Smooth muscle cell (in vitro differentiated cells): ENCODE measurements at regions not wholly inside any gene's neighbourhood (a gene's known extent, or its start where the extent isn't known, plus 50 kb on each side); places are given as distances from the start of the nearest gene placed in this dataset.
"Not testable (repeated sequence)": the region's sequence is repeated elsewhere in the genome, so short reads cannot be mapped to it uniquely, and the experiment has no call there.

Experiments used
- DNase-seq: peaks from one replicate; lab custom pipeline; 2025; ENCODE audit not compliant: unreplicated experiment; lab: John Stamatoyannopoulos, UW
- H2AFZ ChIP-seq: fragments of 200-600 bp; sonication (generic); 2 replicates; pipeline ENCODE4 v1.6.0; 2016; ENCODE audit warnings: antibody characterized with exemption, low read depth, mild to moderate bottlenecking
- H3F3A ChIP-seq: fragments of 200-600 bp; sonication (generic); 2 replicates; pipeline ENCODE4 v1.6.0; 2017; ENCODE audit warnings: antibody characterized with exemption, low read depth
- H3K27ac ChIP-seq: fragments of 200-600 bp; sonication (generic); 2 replicates; pipeline ENCODE4 v1.5.1; 2016; ENCODE audit warnings: low read depth, mild to moderate bottlenecking
- H3K27me3 ChIP-seq: fragments of 200-600 bp; sonication (generic); 2 replicates; pipeline ENCODE4 v1.6.1; 2016; ENCODE audit warnings: low read depth, mild to moderate bottlenecking
- H3K36me3 ChIP-seq: fragments of 200-600 bp; sonication (generic); 2 replicates; pipeline ENCODE4 v1.5.1; 2016; ENCODE audit warnings: low read depth
- H3K4me1 ChIP-seq: fragments of 200-600 bp; sonication (generic); 2 replicates; pipeline ENCODE4 v1.5.1; 2016; ENCODE audit warnings: low read depth
- H3K4me2 ChIP-seq: fragments of 200-600 bp; sonication (generic); 2 replicates; pipeline ENCODE4 v1.6.0; 2016; ENCODE audit warnings: mild to moderate bottlenecking
- H3K4me3 ChIP-seq: fragments of 200-600 bp; sonication (generic); 2 replicates; pipeline ENCODE4 v1.5.1; 2016; ENCODE audit warnings: mild to moderate bottlenecking
- H3K79me2 ChIP-seq: fragments of 200-600 bp; sonication (generic); 2 replicates; pipeline ENCODE4 v1.6.0; 2016; ENCODE audit warnings: low read depth, mild to moderate bottlenecking
- H3K9ac ChIP-seq: fragments of 200-600 bp; sonication (generic); 2 replicates; pipeline ENCODE4 v1.6.0; 2016; ENCODE audit warnings: low read depth
- H3K9me3 ChIP-seq: fragments of 200-600 bp; sonication (generic); replicated peaks from 2 replicates; pipeline ENCODE4 v1.5.1; 2016; ENCODE audit warnings: low read depth
- H4K20me1 ChIP-seq: fragments of 200-600 bp; sonication (generic); 2 replicates; pipeline ENCODE4 v1.6.0; 2016; ENCODE audit warnings: low read depth
- CTCF ChIP-seq: fragments of 200-600 bp; sonication (generic); IDR thresholded peaks from 2 replicates; pipeline ENCODE4 v1.5.1; 2017; ENCODE audit warnings: borderline replicate concordance, mild to moderate bottlenecking, antibody characterized with exemption; ENCODE audit not compliant: insufficient read depth, poor library complexity, severe bottlenecking
- WGBS: methylation state at CpG from one replicate; pipeline ENCODE4 v1.1.7; 2016; ENCODE audit warnings: low lambda C conversion rate; 5-methylcytosine and 5-hydroxymethylcytosine counted together

GRCh38 chr14:21861153-21861552, 187.5 kb upstream of the OR4E1 start:
- Histone ChIP-seq H3K9me3 (no peaks in the 10 kb centered on the region), H3K9ac (no peak overlapping the region), H3K27ac (no peak overlapping the region), H2AFZ (no peak overlapping the region), H3F3A (no peaks in the 10 kb centered on the region), H3K36me3 (no peaks in the 10 kb centered on the region), H4K20me1 (no peaks in the 10 kb centered on the region), H3K27me3 (peaks cover 25% of the 10 kb centered on the region), H3K4me1 (no peaks in the 10 kb centered on the region), H3K4me2 (no peak overlapping the region), H3K4me3 (no peak overlapping the region), H3K79me2 (no peaks in the 10 kb centered on the region)
- DNase-seq: no peak
- no peak for TF ChIP-seq CTCF
- WGBS: 85% methylated on average over 4 of the region's 4 CpGs

GRCh38 chr14:21860172-21860571, 186.6 kb upstream of the OR4E1 start:
- H3K4me2 ChIP-seq: no peak overlapping the region
- TF ChIP-seq CTCF: peak; percentile 36
- H3K4me1 ChIP-seq: no peaks in the 10 kb centered on the region
- H3K27ac ChIP-seq: no peak overlapping the region
- DNase-seq: no peak
- peaks cover 21% of the 10 kb centered on the region for H3K27me3 ChIP-seq
- H4K20me1 ChIP-seq: no peaks in the 10 kb centered on the region
- H2AFZ ChIP-seq: no peak overlapping the region
- H3F3A ChIP-seq: no peaks in the 10 kb centered on the region
- no peaks in the 10 kb centered on the region for H3K79me2 ChIP-seq
- WGBS: 66% methylated on average over 3 of the region's 3 CpGs
- H3K36me3 ChIP-seq: no peaks in the 10 kb centered on the region
- no peak overlapping the region for H3K9ac ChIP-seq
- no peak overlapping the region for H3K4me3 ChIP-seq
- H3K9me3 ChIP-seq: no peaks in the 10 kb centered on the region

GRCh38 chr14:21852775-21853174, 179.2 kb upstream of the OR4E1 start:
- no peak for DNase-seq
- no peak overlapping the region for H3K4me3 ChIP-seq
- H3K36me3 ChIP-seq: no peaks in the 10 kb centered on the region
- H3F3A ChIP-seq: no peaks in the 10 kb centered on the region
- TF ChIP-seq CTCF: no peak
- H4K20me1 ChIP-seq: no peaks in the 10 kb centered on the region
- H3K4me1 ChIP-seq: no peaks in the 10 kb centered on the region
- peak overlapping the region; percentile 24 for H2AFZ ChIP-seq
- no peak overlapping the region for H3K9ac ChIP-seq
- 88% methylated on average over 3 of the region's 3 CpGs for WGBS
- no peaks in the 10 kb centered on the region for H3K9me3 ChIP-seq
- H3K79me2 ChIP-seq: no peaks in the 10 kb centered on the region
- H3K27me3 ChIP-seq: peaks cover 24% of the 10 kb centered on the region
- no peak overlapping the region for H3K4me2 ChIP-seq
- H3K27ac ChIP-seq: no peak overlapping the region

GRCh38 chr14:21852061-21852664, 178.5 kb upstream of the OR4E1 start:
- Histone ChIP-seq H3K4me1 (no peaks in the 10 kb centered on the region), H4K20me1 (no peaks in the 10 kb centered on the region), H3K4me2 (no peak overlapping the region), H2AFZ (peak overlapping the region; percentile 24), H3K79me2 (no peaks in the 10 kb centered on the region), H3K36me3 (no peaks in the 10 kb centered on the region), H3K9ac (no peak overlapping the region), H3K9me3 (no peaks in the 10 kb centered on the region), H3F3A (no peaks in the 10 kb centered on the region), H3K27me3 (peaks cover 19% of the 10 kb centered on the region), H3K4me3 (no peak overlapping the region), H3K27ac (no peak overlapping the region)
- DNase-seq: no peak
- WGBS: 3% methylated on average over 4 of the region's 4 CpGs
- peak; percentile 68 for TF ChIP-seq CTCF

- H3K9ac ChIP-seq, H3K4me3 ChIP-seq, H3K9me3 ChIP-seq, H3F3A ChIP-seq, H3K79me2 ChIP-seq, H3K36me3 ChIP-seq, H3K4me1 ChIP-seq, H3K27ac ChIP-seq, H3K4me2 ChIP-seq, DNase-seq, H4K20me1 ChIP-seq, H2AFZ ChIP-seq: not testable (repeated sequence)
- peaks cover 23% of the 10 kb centered on the region for H3K27me3 ChIP-seq
- 72% methylated on average over 11 of the region's 11 CpGs for WGBS
These were observed 173.3 kb upstream of the OR4E1 start for GRCh38 chr14:21846902-21847301.
